ENCODE measurements at regions not wholly inside any gene's neighbourhood (a gene's known extent, or its start where the extent isn't known, plus 50 kb on each side); places are given as distances from the start of the nearest gene placed in this dataset.

- TF ChIP-seq POLR2A (IDR thresholded peaks at IDR 0.05) (no peak), CTCF (IDR thresholded peaks at IDR 0.05) (no peak)
These were observed 112.5 kb upstream of the RAB4A start for GRCh38 chr1:229158341-229158921.

All from Peyer's patch (tissue), 4 donors.